DMS53 treated with DMSO at 0.1 percent for 48 hours (cell line): ENCODE measurements at regions not wholly inside any gene's neighbourhood (a gene's known extent, or its start where the extent isn't known, plus 50 kb on each side); places are given as distances from the start of the nearest gene placed in this dataset.
"Not testable (repeated sequence)": the region's sequence is repeated elsewhere in the genome, so short reads cannot be mapped to it uniquely, and the experiment has no call there.

Experiments
- DNase-seq: peaks from one replicate; lab custom pipeline; 2025; ENCODE audit not compliant: unreplicated experiment; lab: John Stamatoyannopoulos, UW

GRCh38 chr7:68058014-68058413, 1061.4 kb downstream of the TYW1 start:
- DNase-seq = no peak

- DNase-seq = no peak
Measured at GRCh38 chr7:68063171-68063570, 1066.5 kb downstream of the TYW1 start.

GRCh38 chr7:68065581-68065980, 1068.9 kb downstream of the TYW1 start:
- no peak for DNase-seq

GRCh38 chr7:68067845-68068244, 1071.2 kb downstream of the TYW1 start:
- DNase-seq = no peak

GRCh38 chr7:68070992-68071391, 1074.4 kb downstream of the TYW1 start:
- no peak for DNase-seq

- no peak for DNase-seq
Measured at GRCh38 chr7:68073701-68074100, 1077.1 kb downstream of the TYW1 start.

- DNase-seq = no peak
Measured at GRCh38 chr7:68074242-68074641, 1077.6 kb downstream of the TYW1 start.

DNA sequence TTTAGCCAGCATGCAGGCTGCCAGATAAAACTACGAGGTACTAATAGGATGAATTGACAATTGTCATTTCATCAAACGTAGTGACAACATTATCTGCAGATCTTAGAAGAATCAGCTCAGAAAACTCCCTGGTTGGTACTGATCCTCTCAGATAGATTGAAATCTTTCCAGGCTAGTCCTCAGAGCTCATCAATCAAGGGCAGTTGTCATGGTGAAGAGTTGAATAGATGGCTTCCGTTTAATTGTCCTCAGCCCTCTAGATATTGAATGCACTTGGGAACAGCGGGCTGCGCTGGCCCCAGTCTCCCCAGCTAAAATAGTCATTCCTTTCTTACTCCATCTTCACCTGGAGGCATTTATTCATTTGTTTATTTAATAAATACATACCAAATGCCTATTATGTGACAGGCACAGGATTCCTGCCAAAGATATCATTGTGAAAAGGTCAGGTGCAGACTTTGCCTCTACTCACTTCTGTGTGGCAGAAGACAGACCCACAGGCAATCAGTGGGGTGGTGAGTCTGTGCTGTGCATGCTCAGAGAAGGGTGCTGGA, 1081.6 kb downstream of the TYW1 start:
- no peak for DNase-seq

GRCh38 chr7:68082066-68082960, 1085.7 kb downstream of the TYW1 start:
- not testable (repeated sequence) for DNase-seq

DNA sequence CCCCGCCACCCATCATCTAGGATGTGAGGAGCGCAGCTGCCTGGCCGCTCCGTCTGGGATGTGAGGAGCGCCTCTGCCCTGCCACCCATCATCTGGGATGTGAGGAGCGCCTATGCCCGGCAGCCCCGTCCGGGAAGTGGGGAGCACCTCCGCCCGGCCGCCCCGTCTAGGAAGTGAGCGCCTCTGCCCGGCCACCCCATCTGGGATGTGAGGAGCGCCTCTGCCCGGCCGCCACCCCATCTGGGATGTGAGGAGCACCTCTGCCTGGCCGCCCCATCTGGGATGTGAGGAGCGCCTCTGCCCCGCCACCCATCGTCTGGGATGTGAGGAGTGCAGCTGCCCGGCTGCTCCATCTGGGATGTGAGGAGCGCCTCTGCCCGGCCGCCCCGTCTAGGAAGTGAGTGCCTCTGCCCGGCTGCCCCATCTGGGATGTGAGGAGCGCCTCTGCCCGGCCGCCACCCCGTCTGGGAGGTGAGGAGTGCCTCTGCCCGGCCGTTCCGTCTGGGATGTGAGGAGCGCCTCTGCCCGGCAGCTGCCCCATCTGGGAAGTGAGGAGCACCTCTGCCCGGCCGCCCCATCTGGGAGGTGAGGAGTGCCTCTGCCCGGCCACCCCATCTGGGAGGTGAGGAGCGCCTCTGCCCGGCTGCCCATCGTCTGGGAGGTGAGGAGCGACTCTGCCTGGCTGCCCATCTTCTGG, 1086.5 kb downstream of the TYW1 start:
- not testable (repeated sequence) for DNase-seq

DNA sequence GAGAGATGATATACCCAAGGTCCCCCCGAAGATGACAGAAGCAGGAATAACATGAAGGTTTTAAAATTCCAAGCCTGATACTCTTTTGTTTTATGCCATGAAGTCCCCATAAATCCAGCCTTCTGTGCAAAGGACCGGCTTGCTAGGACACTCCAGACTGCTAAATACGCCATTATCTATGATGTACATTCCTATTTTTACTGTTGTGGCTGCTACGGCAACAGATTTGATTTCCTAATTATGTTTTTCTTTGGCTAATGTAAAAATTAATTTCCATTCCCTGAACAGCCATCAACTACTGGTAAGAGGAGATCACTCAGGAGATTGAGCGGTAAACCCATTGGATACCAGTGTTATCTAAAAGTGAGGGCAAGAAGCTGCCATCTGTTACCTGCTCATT, 1090.8 kb downstream of the TYW1 start:
- no peak for DNase-seq

GRCh38 chr7:68088879-68089278, 1092.2 kb downstream of the TYW1 start:
- no peak for DNase-seq

GRCh38 chr7:68090256-68090655, 1093.6 kb downstream of the TYW1 start:
- DNase-seq = not testable (repeated sequence)

DNA sequence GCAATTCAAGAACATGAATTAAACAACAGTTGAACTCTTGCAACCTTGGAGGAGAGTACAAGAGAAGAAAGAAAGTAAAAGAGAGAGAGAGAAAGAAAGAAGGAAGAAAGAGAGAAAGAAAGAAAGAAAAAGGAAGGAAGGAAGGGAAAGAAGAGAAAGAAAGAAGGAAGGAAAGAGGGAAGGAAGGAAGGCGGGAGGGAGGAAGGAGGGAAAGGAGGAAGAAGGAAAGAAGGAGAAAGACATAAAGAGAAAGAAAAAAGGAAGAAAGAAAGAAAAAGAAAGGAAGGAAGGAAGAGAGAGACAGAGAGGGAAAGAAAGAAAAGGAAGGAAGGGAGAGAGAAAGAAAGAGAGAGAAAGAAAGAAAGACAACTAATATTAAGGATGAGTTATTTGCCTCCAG, 1106.7 kb downstream of the TYW1 start:
- DNase-seq = no peak

GRCh38 chr7:68107261-68107660, 1110.6 kb downstream of the TYW1 start:
- DNase-seq = no peak

DNA sequence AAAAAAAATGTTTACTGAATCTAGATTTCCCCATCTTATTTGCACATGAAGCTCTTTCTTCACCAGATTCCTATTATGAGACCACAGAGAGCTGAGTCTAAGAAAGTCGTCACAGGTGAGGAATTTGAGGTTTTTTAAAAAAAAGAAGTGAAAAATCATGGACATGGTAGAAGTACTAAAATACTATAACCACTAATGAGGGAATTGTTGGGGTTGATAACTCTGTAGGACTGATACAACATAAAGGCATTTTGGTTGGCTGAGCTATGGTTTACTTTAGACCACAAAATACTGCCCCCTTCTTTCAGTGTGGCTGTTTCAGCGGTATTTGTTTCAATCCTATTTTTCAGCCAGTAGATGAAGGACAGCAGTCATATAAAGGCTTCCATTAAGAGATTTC, 1111.3 kb downstream of the TYW1 start:
- DNase-seq = no peak

GRCh38 chr7:68109299-68109698, 1112.7 kb downstream of the TYW1 start:
- no peak for DNase-seq

DNA sequence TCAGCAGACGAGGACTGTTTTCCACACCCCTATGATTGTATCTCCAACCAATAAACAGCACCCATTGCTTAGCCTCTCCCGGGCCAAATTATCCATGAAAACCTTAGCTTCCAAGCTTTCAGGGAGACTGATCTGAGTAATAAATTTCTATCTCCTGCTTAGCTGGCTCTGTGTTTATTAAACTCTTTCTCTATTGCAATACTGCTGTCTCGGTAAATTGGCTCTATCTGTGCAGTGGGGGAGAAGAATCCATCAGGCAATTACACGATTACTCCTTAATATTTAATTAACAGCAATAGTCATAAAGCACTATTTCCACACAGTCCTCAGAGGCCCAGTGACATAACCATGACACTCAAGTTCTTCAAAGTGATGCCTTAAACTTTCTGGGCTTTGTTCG, 1122.8 kb downstream of the TYW1 start:
- no peak for DNase-seq

DNA sequence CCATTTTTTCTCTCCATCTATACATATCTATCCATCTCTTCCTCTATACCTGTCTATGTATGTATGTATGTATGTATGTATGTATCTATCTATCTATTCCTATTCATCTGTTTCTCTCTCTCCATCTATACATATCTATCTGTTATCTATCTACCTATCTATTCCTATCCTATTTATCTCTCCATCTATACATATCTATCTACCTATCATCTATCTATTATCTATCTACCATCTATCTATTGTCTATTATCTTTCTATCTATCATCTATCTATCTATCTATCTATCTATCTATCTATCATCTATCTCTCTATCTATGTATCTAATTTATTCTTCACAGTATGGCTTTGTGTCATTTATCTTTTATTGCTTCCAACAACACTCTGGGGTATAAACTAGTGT, 1124.4 kb downstream of the TYW1 start:
- no peak for DNase-seq

DNA sequence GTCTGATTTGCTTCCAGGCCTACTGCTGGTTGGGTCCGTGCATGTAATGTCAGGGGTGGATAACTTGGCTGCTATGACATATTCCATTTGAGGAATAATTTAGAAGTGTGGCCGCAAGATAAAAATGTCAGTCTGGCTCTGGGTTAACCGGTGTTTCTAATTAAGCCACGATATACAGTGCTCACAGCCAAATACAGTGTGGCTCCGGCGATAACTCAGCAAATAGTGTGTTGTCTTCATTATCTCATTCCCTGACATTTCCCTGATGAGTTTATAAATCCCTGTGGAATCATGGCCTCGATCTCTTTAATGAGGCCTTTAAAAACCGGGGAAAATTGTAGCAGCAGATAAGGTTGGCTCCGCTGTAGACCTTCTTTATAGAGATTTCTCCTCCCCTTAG, 1125.0 kb downstream of the TYW1 start:
- DNase-seq = no peak

- DNase-seq = no peak
Measured at GRCh38 chr7:68122801-68123200, 1126.2 kb downstream of the TYW1 start.

GRCh38 chr7:68125168-68125567, 1128.5 kb downstream of the TYW1 start:
- no peak for DNase-seq
